ENCODE measurements at regions not wholly inside any gene's neighbourhood (a gene's known extent, or its start where the extent isn't known, plus 50 kb on each side); places are given as distances from the start of the nearest gene placed in this dataset.

- TF ChIP-seq CEBPB (IDR thresholded peaks at IDR 0.05) (no peak), REST (IDR thresholded peaks at IDR 0.05; ENCODE audit: low read depth) (no peak), TAF1 (IDR thresholded peaks at IDR 0.05; ENCODE audit: low read depth) (no peak), RAD21 (IDR thresholded peaks at IDR 0.05; ENCODE audit: low read depth) (no peak), FOXM1 (IDR thresholded peaks at IDR 0.05; ENCODE audit: borderline replicate concordance, low read depth) (no peak), USF1 (IDR thresholded peaks at IDR 0.05) (no peak), CREB1 (IDR thresholded peaks at IDR 0.05; ENCODE audit: low read depth) (no peak), NFIC (IDR thresholded peaks at IDR 0.05) (no peak)
- TF ChIP-seq, protein P1, sequence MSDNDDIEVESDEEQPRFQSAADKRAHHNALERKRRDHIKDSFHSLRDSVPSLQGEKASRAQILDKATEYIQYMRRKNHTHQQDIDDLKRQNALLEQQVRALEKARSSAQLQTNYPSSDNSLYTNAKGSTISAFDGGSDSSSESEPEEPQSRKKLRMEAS (IDR thresholded peaks at IDR 0.05): no peak
These were observed 1030.3 kb upstream of the CDH8 start for GRCh38 chr16:63066552-63066951.

DNA sequence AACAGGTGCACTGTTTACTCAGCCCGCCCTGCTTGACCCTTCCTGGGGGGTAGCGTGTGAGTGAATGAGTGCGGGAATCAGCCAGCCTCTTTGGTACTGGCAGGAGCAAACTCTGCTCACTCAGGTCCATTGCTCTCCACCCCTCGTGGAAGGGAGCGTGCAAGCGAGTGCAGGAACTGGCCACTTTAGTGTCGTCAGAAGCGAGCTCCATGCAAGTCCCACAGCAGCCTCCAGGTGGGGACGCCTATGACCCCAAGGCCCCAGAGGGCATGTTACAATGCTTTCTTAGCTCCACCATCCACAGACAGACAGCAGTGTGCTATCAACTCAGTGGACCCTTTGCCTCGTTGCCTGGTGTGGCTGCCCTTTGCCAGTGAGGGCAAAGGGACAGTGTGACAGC is 1025.1 kb upstream of the CDH8 start:
- TF ChIP-seq EP300 (IDR thresholded peaks at IDR 0.05; ENCODE audit: borderline replicate concordance) (no peak), YY1 (IDR thresholded peaks at IDR 0.05; ENCODE audit: low read depth) (no peak), CREB1 (IDR thresholded peaks at IDR 0.05; ENCODE audit: low read depth) (no peak)

DNA sequence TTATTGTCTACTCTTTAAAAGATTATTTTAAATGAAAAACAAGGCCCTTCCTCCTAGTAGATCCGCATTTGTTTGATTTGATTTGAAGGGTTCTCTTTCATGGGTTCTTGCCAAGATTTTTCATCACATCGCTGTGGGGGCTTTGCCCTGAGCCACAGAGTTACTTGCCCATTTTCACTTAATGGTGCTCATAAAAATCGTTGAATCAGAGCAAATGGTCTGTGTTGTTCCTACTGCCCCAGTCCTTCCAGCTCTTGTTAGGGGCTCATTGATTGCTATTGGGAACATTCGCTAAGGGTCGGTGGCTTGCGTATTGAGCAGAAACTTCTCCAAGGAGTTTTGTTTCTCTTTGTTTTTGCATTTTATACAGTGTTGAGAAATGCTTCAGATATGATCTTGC is 1023.4 kb upstream of the CDH8 start:
- TF ChIP-seq TEAD4 (IDR thresholded peaks at IDR 0.05) (no peak), RAD21 (IDR thresholded peaks at IDR 0.05; ENCODE audit: low read depth) (no peak)

- TF ChIP-seq ZBTB7A (IDR thresholded peaks at IDR 0.05; ENCODE audit: low read depth): no peak
- TF ChIP-seq TCF12 (IDR thresholded peaks at IDR 0.05; ENCODE audit: low read depth): no peak
These were observed 1021.1 kb upstream of the CDH8 start for GRCh38 chr16:63057341-63057740.

DNA sequence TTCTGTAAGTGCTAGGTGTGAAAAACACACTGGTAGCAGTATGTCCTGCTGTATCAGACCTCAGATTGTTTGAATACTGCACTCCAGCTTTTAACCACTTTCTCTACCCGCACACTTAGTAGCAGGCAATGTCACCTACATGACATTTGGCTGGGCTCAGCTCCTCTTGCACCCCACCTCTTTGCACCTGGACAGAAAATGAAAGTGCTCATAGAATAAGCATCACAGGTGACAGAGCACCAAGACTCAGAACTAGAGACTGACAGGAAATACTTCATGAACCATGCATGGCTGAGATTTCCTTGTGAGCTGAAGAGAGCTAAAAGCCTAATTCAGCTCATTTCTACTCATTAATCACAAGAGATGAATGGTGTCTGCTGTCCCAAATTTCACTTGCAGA is 1014.2 kb upstream of the CDH8 start:
- TF ChIP-seq USF1 (IDR thresholded peaks at IDR 0.05) (no peak), TAF1 (IDR thresholded peaks at IDR 0.05; ENCODE audit: low read depth) (no peak), EGR1 (IDR thresholded peaks at IDR 0.05) (no peak), ZBTB7A (IDR thresholded peaks at IDR 0.05; ENCODE audit: low read depth) (no peak), YY1 (IDR thresholded peaks at IDR 0.05; ENCODE audit: low read depth) (no peak), CREB1 (IDR thresholded peaks at IDR 0.05; ENCODE audit: low read depth) (no peak), EP300 (IDR thresholded peaks at IDR 0.05; ENCODE audit: borderline replicate concordance) (no peak), TCF12 (IDR thresholded peaks at IDR 0.05; ENCODE audit: low read depth) (no peak), NFIC (IDR thresholded peaks at IDR 0.05) (no peak), CEBPB (IDR thresholded peaks at IDR 0.05) (no peak), REST (IDR thresholded peaks at IDR 0.05; ENCODE audit: low read depth) (no peak), TEAD4 (IDR thresholded peaks at IDR 0.05) (no peak)
- TF ChIP-seq, protein P1 (IDR thresholded peaks at IDR 0.05): no peak

DNA sequence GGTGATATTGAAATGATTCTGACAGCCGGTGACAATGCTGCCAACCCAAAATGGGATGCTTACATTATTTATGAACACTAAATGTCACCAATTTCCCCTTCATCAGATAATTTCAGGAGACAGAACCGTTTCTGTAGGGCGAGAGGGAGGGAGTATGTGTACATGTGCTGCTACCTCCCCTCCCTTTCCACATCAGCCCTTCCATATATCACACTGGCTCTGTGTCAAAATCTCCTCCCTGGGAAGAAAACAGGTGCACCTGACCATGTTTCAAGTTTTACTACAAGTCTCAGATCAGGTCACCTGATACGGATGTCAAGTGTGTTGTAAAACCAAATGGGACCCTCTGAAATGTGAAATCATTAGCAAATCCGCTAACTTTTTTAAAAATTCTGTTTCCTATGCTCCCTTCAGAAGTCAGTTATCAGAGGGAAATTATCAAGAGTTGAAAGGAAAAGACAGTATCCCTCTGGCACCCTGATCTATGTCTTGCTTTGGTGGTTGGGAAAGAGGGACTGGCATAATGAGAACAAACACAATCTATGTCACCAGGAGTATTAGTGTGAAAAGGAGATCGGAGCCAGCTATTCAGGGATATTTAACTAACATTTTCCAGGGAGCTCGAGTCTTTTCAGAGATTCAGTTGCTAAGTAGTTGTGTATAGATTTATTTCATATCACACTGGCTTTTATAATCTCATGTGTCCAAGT is 1002.3 kb upstream of the CDH8 start:
- no peak for TF ChIP-seq USF1 (IDR thresholded peaks at IDR 0.05)
- TF ChIP-seq, protein P1 (IDR thresholded peaks at IDR 0.05): no peak
- no peak for TF ChIP-seq ZBTB7A (IDR thresholded peaks at IDR 0.05; ENCODE audit: low read depth)
- TF ChIP-seq RAD21 (IDR thresholded peaks at IDR 0.05; ENCODE audit: low read depth): no peak
- TF ChIP-seq CREB1 (IDR thresholded peaks at IDR 0.05; ENCODE audit: low read depth): no peak
- TF ChIP-seq FOXM1 (IDR thresholded peaks at IDR 0.05; ENCODE audit: borderline replicate concordance, low read depth): no peak
- TF ChIP-seq EGR1 (IDR thresholded peaks at IDR 0.05): no peak
- TF ChIP-seq YY1 (IDR thresholded peaks at IDR 0.05; ENCODE audit: low read depth): no peak
- TF ChIP-seq TAF1 (IDR thresholded peaks at IDR 0.05; ENCODE audit: low read depth): no peak
- no peak for TF ChIP-seq EP300 (IDR thresholded peaks at IDR 0.05; ENCODE audit: borderline replicate concordance)
- TF ChIP-seq CEBPB (IDR thresholded peaks at IDR 0.05): no peak
- TF ChIP-seq TEAD4 (IDR thresholded peaks at IDR 0.05): no peak
- no peak for TF ChIP-seq NFIC (IDR thresholded peaks at IDR 0.05)
